DMS53 treated with DMSO at 0.1 percent for 48 hours (cell line): ENCODE measurements at regions not wholly inside any gene's neighbourhood (a gene's known extent, or its start where the extent isn't known, plus 50 kb on each side); places are given as distances from the start of the nearest gene placed in this dataset.
"Not testable (repeated sequence)": the region's sequence is repeated elsewhere in the genome, so short reads cannot be mapped to it uniquely, and the experiment has no call there.

Experiments used
- DNase-seq: peaks from one replicate; lab custom pipeline; 2025; ENCODE audit not compliant: unreplicated experiment; lab: John Stamatoyannopoulos, UW

GRCh38 chr12:78489990-78490389 lies 374.6 kb upstream of the SYT1 start:
- DNase-seq: no peak

DNA sequence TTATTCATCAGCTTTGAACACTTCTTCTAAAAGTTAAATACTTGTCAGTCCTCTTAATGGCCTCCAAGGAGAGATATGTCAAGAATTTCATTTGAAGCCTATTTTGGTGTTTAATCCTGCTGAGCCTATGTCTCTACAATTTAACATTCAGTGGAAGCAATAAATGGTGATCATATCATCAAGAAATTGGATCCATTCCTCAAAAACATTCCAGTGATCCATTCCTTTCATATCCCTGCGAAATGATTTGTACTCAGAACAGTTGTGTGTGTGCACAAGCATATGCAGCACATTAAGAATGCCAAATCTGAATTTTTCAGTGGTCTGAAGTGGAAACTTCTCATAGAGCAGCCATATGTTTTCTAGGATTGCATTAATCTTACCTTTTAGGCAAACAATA lies 373.7 kb upstream of the SYT1 start:
- no peak for DNase-seq

DNA sequence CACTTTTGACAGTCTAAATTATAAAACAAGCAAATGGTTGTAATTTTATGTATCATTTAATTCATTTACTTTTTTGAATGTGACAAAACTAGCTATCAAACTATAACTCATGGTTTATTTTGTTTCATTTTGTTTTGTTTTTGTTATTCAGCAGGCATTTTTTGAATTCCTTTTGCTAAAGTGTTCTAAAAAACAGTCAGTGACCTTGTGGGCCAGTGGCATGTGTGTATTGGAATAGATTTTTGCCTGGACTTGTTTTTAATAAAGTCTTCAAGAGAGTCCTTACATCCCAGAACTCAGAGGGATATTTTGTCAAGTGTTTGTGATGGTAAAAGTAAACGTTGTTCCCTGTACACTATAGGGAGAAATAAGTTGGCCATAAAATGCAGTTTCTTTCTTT lies 369.7 kb upstream of the SYT1 start:
- no peak for DNase-seq

DNA sequence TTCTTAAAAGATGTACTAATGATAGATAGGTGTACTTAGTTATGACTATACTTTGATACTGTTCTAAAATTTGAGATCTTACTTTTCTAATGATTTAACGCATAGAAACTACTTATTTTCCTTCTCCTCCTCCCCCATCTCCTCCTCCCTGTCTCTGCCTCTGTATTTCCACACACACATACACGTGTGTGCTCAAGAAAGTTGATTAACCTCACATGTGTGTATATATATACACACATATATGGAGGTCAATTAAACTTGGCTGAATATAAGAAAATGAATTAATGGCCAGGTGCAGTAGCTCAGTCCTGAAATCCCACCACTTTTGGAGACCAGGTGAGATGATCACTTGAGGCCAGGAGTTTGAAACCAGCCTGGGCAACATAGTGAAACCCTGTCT lies 362.7 kb upstream of the SYT1 start:
- no peak for DNase-seq

DNA sequence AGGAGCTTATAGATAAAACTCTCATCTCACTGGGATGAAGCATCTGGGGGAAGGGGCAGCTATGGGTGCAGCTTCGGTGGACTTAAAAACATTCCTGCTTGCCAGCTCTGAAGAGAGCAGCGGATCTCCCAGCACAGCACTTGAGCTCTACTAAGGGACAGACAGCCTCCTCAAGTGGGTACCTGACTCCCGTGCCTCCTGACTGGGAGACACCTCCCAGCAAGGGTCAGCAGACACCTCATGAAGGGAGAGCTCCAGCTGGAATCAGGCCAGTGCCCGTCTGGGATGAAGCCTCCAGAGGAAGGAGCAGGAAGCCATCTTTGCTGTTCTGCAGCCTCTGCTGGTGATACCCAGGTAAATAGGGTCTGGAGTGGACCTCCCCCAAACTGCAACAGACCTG lies 345.2 kb upstream of the SYT1 start:
- DNase-seq: no peak

- DNase-seq: no peak
These were observed 334.3 kb upstream of the SYT1 start for GRCh38 chr12:78530100-78530765.

DNA sequence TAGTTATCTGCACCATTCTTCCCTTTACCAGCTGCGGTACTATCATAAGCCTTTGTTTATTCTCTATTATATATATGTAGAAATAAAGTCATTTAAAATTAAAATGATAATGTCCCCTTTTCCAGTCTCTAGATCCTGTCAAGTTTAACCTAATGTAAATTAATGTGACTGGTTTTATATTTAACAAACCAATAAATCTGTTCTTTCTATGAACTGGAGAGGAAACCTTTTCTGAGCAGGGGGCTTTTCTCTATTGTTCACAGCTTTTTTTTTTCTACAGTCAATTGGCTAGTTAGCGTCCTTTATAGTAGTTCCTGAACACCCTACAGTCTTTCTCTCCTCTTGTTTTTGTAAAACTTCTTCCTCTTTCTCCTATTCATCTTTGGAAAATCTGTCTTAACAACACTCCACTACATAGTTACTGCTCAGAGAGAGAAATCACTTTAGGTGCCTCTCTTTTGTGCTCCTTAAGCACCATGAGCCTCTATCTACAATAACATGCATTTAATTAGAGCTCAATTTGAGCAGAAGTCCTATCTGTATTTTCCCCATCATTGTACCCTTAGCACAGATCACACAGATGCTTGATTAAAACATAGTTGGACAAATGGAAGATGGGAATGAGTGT lies 332.6 kb upstream of the SYT1 start:
- no peak for DNase-seq

DNA sequence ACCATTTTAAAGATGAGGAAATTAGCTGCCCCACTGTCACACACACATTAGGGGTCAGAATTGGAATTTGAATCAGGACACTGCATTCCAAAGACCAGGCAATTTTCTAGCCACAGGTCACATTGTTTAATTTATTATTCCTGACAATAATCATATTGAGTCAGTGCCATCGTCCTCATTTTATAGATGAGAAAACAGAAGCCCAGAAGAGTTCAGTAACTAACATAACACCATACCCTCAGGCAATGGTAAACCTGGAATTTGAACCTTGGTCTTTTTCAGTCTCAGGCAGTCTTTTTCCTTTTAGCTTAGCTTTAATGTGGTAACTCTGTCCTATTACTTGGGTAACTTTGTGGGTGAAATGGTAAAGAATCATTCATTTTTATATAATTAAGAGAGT lies 330.3 kb upstream of the SYT1 start:
- DNase-seq: no peak

GRCh38 chr12:78540606-78541336 lies 323.8 kb upstream of the SYT1 start:
- no peak for DNase-seq

DNA sequence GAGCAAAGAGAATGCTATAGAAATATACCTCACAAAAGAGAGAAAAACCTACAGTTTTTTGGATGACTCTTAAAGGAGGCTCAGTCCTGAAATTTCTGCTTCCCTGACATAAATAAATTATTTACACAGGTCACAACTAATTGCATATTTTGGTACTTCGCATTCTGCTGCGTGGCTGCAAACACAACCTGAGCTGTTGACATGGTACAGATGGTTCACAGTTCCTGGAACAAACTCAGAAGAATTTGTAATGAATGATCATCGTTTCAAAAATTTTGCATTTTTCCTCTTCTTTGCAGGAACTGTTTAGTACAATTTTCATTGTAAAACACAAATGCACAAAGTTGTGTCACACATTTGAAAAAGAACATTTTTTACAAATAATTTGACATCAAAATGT lies 313.7 kb upstream of the SYT1 start:
- no peak for DNase-seq

DNA sequence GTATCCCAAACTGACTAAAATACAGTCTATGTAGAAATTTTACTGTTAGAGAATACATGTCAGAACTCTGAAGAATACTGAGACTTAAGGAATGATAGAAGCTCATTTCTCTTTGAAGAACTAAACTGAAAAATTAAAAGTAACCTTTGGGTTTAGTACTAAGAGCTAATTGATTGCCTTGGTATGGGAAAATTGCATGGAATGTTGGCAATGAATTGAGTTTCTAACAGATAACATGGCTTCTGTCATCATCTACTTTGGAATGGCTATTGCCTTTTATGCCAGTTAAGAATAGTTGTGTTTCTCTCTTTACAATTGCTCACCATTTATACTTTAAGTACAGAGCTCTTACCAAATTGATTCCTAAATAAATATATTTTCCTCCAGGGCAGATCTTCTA lies 308.8 kb upstream of the SYT1 start:
- no peak for DNase-seq

DNA sequence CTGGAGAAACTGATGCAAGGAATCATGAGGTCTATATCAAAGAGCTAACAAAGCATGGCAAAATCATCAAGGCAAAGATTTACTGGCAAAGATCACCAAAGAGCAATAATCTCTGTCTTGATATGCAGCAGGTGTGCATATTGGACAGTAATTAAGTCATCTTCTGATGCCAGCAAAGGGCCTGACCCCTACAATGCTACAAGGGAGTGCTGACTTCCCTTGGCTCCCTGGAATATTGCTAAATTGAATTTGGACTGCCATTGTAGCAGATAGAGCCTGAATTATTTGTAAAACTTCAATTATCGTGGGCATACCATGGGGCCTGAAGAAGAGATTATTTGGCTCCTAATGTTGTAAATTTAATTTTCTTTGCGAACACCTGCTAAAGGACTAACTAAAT lies 307.9 kb upstream of the SYT1 start:
- no peak for DNase-seq

GRCh38 chr12:78559416-78559815 lies 305.2 kb upstream of the SYT1 start:
- no peak for DNase-seq

DNA sequence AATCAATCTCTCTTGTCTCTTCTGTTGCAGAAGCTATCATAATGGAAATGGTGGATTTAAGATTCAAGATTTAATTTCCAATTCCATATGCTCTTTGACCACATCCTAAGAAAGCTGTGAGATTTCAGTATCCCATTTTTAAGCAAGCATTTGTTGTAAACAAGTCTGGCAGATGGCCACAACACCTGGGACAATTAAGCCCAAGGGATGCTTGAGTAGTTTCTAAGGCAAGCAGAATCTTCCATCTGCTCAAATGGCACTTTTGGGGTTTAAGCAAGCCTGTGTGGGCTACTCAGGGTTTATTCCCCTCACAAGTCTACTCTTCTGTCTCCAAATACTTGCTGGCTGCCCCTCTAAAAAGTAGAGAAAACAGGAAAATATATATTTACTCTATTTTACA lies 304.7 kb upstream of the SYT1 start:
- no peak for DNase-seq

- no peak for DNase-seq
These were observed 303.9 kb upstream of the SYT1 start for GRCh38 chr12:78560633-78561032.

GRCh38 chr12:78562368-78563205 lies 302.0 kb upstream of the SYT1 start:
- DNase-seq: no peak

DNA sequence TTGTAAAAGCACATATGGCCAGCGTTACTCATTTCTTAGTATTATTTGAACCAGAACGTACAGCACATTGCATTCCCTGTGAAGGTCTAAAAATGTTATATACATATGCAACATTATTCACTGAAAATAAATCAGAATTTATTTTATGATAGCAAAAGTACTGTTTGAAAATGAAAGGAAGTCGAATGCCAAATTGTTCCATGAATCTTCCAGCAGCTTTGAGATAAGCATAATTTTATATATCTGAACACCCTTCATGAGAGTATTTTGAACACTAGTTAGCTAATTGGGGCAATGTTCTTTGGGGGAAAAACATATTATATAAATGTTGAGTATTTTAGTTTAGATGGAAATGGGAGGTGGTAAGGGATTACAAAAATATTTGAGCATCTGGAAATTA lies 300.7 kb upstream of the SYT1 start:
- DNase-seq: no peak

- no peak for DNase-seq
These were observed 298.1 kb upstream of the SYT1 start for GRCh38 chr12:78566456-78566855.

GRCh38 chr12:78568321-78569020 lies 296.1 kb upstream of the SYT1 start:
- DNase-seq: no peak

DNA sequence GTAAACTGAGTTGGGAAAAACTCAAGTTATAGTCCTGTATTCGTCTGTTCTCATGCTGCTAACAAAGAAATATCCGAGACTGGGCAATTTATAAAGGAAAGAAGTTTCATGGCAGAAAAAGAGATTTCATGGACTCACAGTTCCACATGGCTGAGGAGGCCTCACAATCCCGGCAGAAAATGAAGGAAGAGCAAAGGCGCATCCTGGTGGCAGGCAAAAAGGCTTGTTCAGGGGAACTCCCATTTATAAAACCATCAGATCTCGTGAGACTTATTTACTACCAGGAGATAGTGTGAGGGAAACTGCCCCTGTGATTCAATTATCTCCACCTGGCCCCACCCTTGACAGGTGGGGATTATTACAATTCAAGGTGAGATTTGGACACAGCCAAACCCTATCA lies 292.6 kb upstream of the SYT1 start:
- DNase-seq: no peak

DNA sequence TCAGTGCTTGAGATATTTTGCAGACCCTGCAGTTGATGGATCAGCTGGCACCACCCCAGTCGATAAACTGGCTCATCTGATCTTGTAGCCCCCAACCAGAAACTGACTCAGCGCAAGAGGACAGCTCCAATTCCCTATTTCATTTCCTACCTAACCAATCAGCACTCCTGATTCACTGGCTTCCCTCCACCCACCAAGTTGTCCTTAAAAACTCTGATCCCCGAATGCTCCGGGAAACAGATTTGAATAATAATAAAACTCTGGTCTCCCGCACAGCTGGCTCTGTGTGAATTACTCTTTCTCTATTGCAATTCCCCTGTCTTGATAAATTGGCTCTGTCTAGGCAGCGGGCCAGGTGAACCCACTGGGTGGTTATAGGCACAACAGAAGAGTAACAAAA lies 289.4 kb upstream of the SYT1 start:
- DNase-seq: not testable (repeated sequence)
